Endothelial cell (in vitro differentiated cells): ENCODE measurements at regions not wholly inside any gene's neighbourhood (a gene's known extent, or its start where the extent isn't known, plus 50 kb on each side); places are given as distances from the start of the nearest gene placed in this dataset.

ENCODE experiments used
- DNase-seq: peaks from one replicate; pipeline ENCODE4 v3.0.0; 2021; ENCODE audit warnings: low spot score
- H3K27ac Mint-ChIP-seq: one replicate; pipeline ENCODE4 v1.8.0; 2021; ENCODE audit warnings: mixed read lengths, inconsistent platforms; ENCODE audit not compliant: unreplicated experiment
- H3K27me3 Mint-ChIP-seq: one replicate; pipeline ENCODE4 v1.8.0; 2021; ENCODE audit warnings: mild to moderate bottlenecking, moderate library complexity, mixed read lengths, inconsistent platforms; ENCODE audit not compliant: unreplicated experiment
- H3K36me3 Mint-ChIP-seq: one replicate; pipeline ENCODE4 v1.8.0; 2021; ENCODE audit warnings: mild to moderate bottlenecking, low read depth, mixed read lengths, inconsistent platforms; ENCODE audit not compliant: unreplicated experiment
- H3K4me1 Mint-ChIP-seq: one replicate; pipeline ENCODE4 v1.8.0; 2021; ENCODE audit warnings: mild to moderate bottlenecking, mixed read lengths, inconsistent platforms; ENCODE audit not compliant: unreplicated experiment
- H3K4me3 Mint-ChIP-seq: one replicate; pipeline ENCODE4 v1.8.0; 2021; ENCODE audit warnings: mild to moderate bottlenecking, mixed read lengths, inconsistent platforms; ENCODE audit not compliant: unreplicated experiment
- H3K9me3 Mint-ChIP-seq: one replicate; pipeline ENCODE4 v1.8.0; 2021; ENCODE audit warnings: mixed read lengths, inconsistent platforms; ENCODE audit not compliant: unreplicated experiment
- TF ChIP-seq, protein P1 (sequence below): fragments of 200-600 bp; sonication (generic); IDR thresholded peaks from one replicate; pipeline ENCODE4 v1.5.0; 2021; ENCODE audit warnings: antibody characterized with exemption; ENCODE audit not compliant: unreplicated experiment

- Mint-ChIP-seq H3K4me3 (no peak overlapping the region), H3K9me3 (no peaks in the 10 kb centered on the region), H3K36me3 (no peaks in the 10 kb centered on the region), H3K4me1 (no peaks in the 10 kb centered on the region), H3K27ac (no peak overlapping the region), H3K27me3 (peaks cover 4% of the 10 kb centered on the region)
- no peak for DNase-seq
- TF ChIP-seq, protein P1, sequence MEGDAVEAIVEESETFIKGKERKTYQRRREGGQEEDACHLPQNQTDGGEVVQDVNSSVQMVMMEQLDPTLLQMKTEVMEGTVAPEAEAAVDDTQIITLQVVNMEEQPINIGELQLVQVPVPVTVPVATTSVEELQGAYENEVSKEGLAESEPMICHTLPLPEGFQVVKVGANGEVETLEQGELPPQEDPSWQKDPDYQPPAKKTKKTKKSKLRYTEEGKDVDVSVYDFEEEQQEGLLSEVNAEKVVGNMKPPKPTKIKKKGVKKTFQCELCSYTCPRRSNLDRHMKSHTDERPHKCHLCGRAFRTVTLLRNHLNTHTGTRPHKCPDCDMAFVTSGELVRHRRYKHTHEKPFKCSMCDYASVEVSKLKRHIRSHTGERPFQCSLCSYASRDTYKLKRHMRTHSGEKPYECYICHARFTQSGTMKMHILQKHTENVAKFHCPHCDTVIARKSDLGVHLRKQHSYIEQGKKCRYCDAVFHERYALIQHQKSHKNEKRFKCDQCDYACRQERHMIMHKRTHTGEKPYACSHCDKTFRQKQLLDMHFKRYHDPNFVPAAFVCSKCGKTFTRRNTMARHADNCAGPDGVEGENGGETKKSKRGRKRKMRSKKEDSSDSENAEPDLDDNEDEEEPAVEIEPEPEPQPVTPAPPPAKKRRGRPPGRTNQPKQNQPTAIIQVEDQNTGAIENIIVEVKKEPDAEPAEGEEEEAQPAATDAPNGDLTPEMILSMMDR: no peak
Measured at GRCh38 chr5:2124434-2125170, 241.9 kb upstream of the IRX4 start.

DNA sequence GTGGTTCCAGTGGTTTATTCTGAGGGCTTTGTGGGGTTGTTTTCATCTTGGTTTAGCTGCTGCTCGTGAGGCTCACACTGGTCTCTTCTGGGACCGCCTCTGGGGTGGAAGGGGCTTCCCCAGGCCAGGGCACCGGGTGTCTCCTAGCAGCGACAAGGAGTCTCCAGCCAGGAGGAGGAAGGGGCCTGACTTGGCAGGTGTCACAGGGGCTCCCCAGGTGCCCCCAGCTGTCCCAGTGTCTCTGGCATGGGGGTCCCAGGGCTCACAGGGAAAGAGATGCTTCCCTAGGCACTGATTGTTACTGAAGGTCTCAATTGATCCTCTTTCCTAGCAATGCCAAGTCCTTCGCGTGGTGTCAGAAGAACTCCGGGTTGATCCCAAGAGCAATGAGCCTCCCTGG is 241.1 kb upstream of the IRX4 start:
- H3K36me3 Mint-ChIP-seq: no peaks in the 10 kb centered on the region
- TF ChIP-seq, protein P1: no peak
- H3K27ac Mint-ChIP-seq: no peak overlapping the region
- H3K27me3 Mint-ChIP-seq: peaks cover 4% of the 10 kb centered on the region
- DNase-seq: no peak
- no peaks in the 10 kb centered on the region for H3K4me1 Mint-ChIP-seq
- no peaks in the 10 kb centered on the region for H3K9me3 Mint-ChIP-seq
- H3K4me3 Mint-ChIP-seq: no peak overlapping the region

DNA sequence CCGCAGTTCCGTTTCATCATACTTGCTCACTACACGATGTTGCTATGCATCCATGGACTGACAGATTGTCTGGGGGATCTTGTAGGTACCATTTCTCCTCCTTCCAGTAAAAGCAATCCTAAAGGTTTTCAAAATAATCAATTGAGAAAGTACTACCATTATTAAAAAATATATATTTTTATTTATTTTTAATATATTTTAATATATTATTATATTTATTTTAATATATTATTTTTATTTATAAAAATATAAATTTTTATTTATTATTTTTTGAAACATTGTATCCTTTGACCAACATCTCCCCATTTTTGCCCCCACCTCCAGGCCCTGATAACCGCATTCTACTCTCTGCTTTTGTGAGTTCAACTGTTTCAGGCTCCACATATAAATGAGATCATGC is 237.6 kb upstream of the IRX4 start:
- Mint-ChIP-seq H3K36me3 (peaks cover 3% of the 10 kb centered on the region), H3K4me3 (no peak overlapping the region), H3K27ac (no peak overlapping the region), H3K9me3 (no peaks in the 10 kb centered on the region), H3K27me3 (peaks cover 3% of the 10 kb centered on the region), H3K4me1 (no peaks in the 10 kb centered on the region)
- TF ChIP-seq, protein P1: no peak
- no peak for DNase-seq

GRCh38 chr5:2119573-2119972 is 236.8 kb upstream of the IRX4 start:
- Mint-ChIP-seq H3K4me3 (no peak overlapping the region), H3K4me1 (no peaks in the 10 kb centered on the region), H3K36me3 (peaks cover 3% of the 10 kb centered on the region), H3K27ac (no peak overlapping the region), H3K27me3 (no peaks in the 10 kb centered on the region), H3K9me3 (no peaks in the 10 kb centered on the region)
- no peak for DNase-seq
- TF ChIP-seq, protein P1: no peak

DNA sequence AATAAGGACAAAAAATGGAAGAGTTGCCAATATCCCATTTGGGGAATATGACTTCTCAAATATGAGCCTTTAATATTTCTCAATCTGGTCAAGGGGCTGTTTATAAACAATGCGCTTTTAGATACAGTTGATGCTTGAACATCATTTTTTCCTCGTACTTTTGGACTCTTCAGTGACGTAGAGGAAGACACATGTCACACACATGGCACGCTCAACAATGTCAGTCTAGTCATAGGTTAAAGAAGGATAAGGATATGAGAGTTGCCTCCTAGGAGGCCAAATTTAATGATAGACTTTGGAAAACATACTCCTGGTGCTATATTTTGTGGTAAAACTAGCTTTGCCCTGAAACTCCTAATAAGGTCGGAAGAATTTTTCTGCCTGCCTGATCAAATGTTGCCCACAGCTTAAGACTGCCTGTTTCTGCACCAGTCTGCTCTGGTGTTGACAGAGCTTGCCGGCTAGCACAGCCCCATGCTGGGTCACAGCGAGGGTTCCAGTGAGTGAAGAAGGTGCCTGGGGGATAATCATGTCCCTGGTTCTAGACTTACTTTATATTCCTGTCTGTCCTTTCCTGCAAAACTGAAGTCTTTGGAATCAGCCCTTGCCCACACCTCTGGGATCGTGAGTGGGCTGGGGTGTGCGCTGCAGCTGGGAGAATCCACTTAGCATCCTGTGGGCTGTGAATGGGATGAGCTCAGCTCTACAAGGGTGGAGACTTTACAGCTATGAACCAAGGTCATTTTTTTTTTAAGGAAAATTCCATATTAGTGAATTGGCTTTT is 230.8 kb upstream of the IRX4 start:
- Mint-ChIP-seq H3K9me3 (no peaks in the 10 kb centered on the region), H3K4me3 (no peak overlapping the region), H3K36me3 (peaks cover 3% of the 10 kb centered on the region), H3K4me1 (no peaks in the 10 kb centered on the region), H3K27me3 (no peaks in the 10 kb centered on the region), H3K27ac (no peak overlapping the region)
- TF ChIP-seq, protein P1: no peak
- no peak for DNase-seq
